ENCODE measurements at regions not wholly inside any gene's neighbourhood (a gene's known extent, or its start where the extent isn't known, plus 50 kb on each side); places are given as distances from the start of the nearest gene placed in this dataset.

GRCh38 chr4:181536196-181536746 lies 706.9 kb upstream of the TENM3 start:
- H3K9me2 ChIP-seq (replicated peaks; ENCODE audit: insufficient read depth, low read length) = no peaks in the 10 kb centered on the region
- no peak overlapping the region for H3K27ac ChIP-seq (ENCODE audit: low read length)
- no peaks in the 10 kb centered on the region for H3K36me3 ChIP-seq (ENCODE audit: insufficient read depth, low read length)
- H3K79me2 ChIP-seq (ENCODE audit: low read length) = no peaks in the 10 kb centered on the region
- no peaks in the 10 kb centered on the region for H3K27me3 ChIP-seq (ENCODE audit: low read length)
- H3K4me3 ChIP-seq (ENCODE audit: low read length) = no peak overlapping the region
- DNase-seq = no peak
- H3K9me3 ChIP-seq (ENCODE audit: low read length) = no peaks in the 10 kb centered on the region
- no peak overlapping the region for H2AFZ ChIP-seq (ENCODE audit: low read length)
- H3K4me2 ChIP-seq (ENCODE audit: low read depth, low read length, poor library complexity, severe bottlenecking) = no peak overlapping the region
- H3K4me1 ChIP-seq (ENCODE audit: low read length) = no peaks in the 10 kb centered on the region
- no peak overlapping the region for H3K9ac ChIP-seq (ENCODE audit: low read length)
- H4K20me1 ChIP-seq (ENCODE audit: insufficient read depth, low read depth, low read length) = no peaks in the 10 kb centered on the region

DNA sequence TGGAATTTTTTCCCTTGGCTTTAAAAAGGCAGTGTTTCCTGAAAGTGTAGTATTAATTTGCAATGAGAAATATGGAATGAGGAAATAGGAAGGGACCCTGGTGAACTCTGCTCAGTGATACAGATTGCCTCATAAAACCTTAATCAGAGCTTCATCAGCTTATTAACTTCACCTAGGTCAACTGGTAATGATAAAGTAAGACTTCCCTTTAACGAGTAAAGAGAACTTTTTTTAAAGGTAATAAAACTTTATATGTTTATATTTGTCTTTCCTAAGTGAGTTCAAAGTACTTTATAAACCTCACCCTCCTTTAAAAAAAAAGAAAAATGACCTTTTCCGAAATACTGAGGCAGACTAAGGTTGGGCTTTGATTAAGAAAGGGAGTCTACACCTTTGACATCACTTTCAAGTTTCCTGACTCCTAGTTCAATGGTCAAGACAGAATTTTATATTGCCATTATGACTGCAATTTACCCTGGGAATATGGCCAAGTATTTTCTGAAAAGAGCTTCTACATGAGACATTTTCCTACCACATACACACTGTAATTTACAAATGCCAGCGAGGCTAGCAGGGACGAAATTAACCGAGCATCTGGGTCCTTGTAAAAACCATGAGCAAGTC lies 706.3 kb upstream of the TENM3 start:
- no peaks in the 10 kb centered on the region for H3K79me2 ChIP-seq (ENCODE audit: low read length)
- H3K4me1 ChIP-seq (ENCODE audit: low read length) = no peaks in the 10 kb centered on the region
- H4K20me1 ChIP-seq (ENCODE audit: insufficient read depth, low read depth, low read length) = no peaks in the 10 kb centered on the region
- H3K36me3 ChIP-seq (ENCODE audit: insufficient read depth, low read length) = no peaks in the 10 kb centered on the region
- H3K9ac ChIP-seq (ENCODE audit: low read length) = no peak overlapping the region
- H3K27me3 ChIP-seq (ENCODE audit: low read length) = no peaks in the 10 kb centered on the region
- no peak overlapping the region for H3K4me2 ChIP-seq (ENCODE audit: low read depth, low read length, poor library complexity, severe bottlenecking)
- H3K9me3 ChIP-seq (ENCODE audit: low read length) = no peaks in the 10 kb centered on the region
- no peak overlapping the region for H3K27ac ChIP-seq (ENCODE audit: low read length)
- H3K9me2 ChIP-seq (replicated peaks; ENCODE audit: insufficient read depth, low read length) = no peaks in the 10 kb centered on the region
- H3K4me3 ChIP-seq (ENCODE audit: low read length) = no peak overlapping the region
- no peak for DNase-seq
- no peak overlapping the region for H2AFZ ChIP-seq (ENCODE audit: low read length)

DNA sequence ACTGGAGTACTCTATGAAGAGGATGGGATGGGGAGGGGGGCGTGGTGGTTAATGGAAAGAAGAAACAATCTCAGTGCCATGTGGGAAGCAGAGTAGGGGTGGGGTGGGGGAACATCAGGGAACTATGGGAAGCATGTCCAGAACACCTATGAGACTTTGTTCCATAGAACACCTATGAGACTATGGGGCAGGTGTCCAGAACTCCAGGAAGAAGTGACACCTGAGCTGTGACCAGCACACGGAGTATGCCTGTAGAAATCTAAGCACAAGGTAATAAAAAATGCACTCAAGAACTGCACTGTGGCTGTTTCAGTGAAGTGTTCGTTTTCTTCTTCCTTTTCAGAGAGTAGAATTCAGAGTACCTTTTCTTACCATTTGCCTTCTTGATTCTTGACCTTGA lies 704.8 kb upstream of the TENM3 start:
- Histone ChIP-seq H3K79me2 (ENCODE audit: low read length) (no peaks in the 10 kb centered on the region), H2AFZ (ENCODE audit: low read length) (no peak overlapping the region), H3K27me3 (ENCODE audit: low read length) (no peaks in the 10 kb centered on the region), H3K9me3 (ENCODE audit: low read length) (no peaks in the 10 kb centered on the region), H3K36me3 (ENCODE audit: insufficient read depth, low read length) (no peaks in the 10 kb centered on the region), H3K27ac (ENCODE audit: low read length) (no peak overlapping the region), H3K4me3 (ENCODE audit: low read length) (no peak overlapping the region), H3K4me2 (ENCODE audit: low read depth, low read length, poor library complexity, severe bottlenecking) (no peak overlapping the region), H3K4me1 (ENCODE audit: low read length) (no peaks in the 10 kb centered on the region), H3K9me2 (replicated peaks; ENCODE audit: insufficient read depth, low read length) (no peaks in the 10 kb centered on the region), H3K9ac (ENCODE audit: low read length) (no peak overlapping the region), H4K20me1 (ENCODE audit: insufficient read depth, low read depth, low read length) (no peaks in the 10 kb centered on the region)
- no peak for DNase-seq

- H3K79me2 ChIP-seq (ENCODE audit: low read length) = no peaks in the 10 kb centered on the region
- H3K36me3 ChIP-seq (ENCODE audit: insufficient read depth, low read length) = no peaks in the 10 kb centered on the region
- H3K27ac ChIP-seq (ENCODE audit: low read length) = no peak overlapping the region
- H3K9me3 ChIP-seq (ENCODE audit: low read length) = no peaks in the 10 kb centered on the region
- no peaks in the 10 kb centered on the region for H3K27me3 ChIP-seq (ENCODE audit: low read length)
- no peak for DNase-seq
- no peaks in the 10 kb centered on the region for H3K4me1 ChIP-seq (ENCODE audit: low read length)
- H3K4me3 ChIP-seq (ENCODE audit: low read length) = no peak overlapping the region
- H3K9me2 ChIP-seq (replicated peaks; ENCODE audit: insufficient read depth, low read length) = no peaks in the 10 kb centered on the region
- H4K20me1 ChIP-seq (ENCODE audit: insufficient read depth, low read depth, low read length) = no peaks in the 10 kb centered on the region
- no peak overlapping the region for H2AFZ ChIP-seq (ENCODE audit: low read length)
- H3K9ac ChIP-seq (ENCODE audit: low read length) = no peak overlapping the region
- no peak overlapping the region for H3K4me2 ChIP-seq (ENCODE audit: low read depth, low read length, poor library complexity, severe bottlenecking)
Observed at GRCh38 chr4:181541396-181541795, 701.8 kb upstream of the TENM3 start.

- Histone ChIP-seq H3K4me2 (ENCODE audit: low read depth, low read length, poor library complexity, severe bottlenecking) (no peak overlapping the region), H3K9me3 (ENCODE audit: low read length) (no peaks in the 10 kb centered on the region), H3K4me3 (ENCODE audit: low read length) (no peak overlapping the region), H3K36me3 (ENCODE audit: insufficient read depth, low read length) (no peaks in the 10 kb centered on the region), H4K20me1 (ENCODE audit: insufficient read depth, low read depth, low read length) (no peaks in the 10 kb centered on the region), H3K79me2 (ENCODE audit: low read length) (no peaks in the 10 kb centered on the region), H3K27me3 (ENCODE audit: low read length) (no peaks in the 10 kb centered on the region), H3K9me2 (replicated peaks; ENCODE audit: insufficient read depth, low read length) (no peaks in the 10 kb centered on the region), H3K4me1 (ENCODE audit: low read length) (no peaks in the 10 kb centered on the region), H2AFZ (ENCODE audit: low read length) (no peak overlapping the region), H3K9ac (ENCODE audit: low read length) (no peak overlapping the region), H3K27ac (ENCODE audit: low read length) (no peak overlapping the region)
- DNase-seq = no peak
Observed at GRCh38 chr4:181548873-181549575, 694.2 kb upstream of the TENM3 start.

DNA sequence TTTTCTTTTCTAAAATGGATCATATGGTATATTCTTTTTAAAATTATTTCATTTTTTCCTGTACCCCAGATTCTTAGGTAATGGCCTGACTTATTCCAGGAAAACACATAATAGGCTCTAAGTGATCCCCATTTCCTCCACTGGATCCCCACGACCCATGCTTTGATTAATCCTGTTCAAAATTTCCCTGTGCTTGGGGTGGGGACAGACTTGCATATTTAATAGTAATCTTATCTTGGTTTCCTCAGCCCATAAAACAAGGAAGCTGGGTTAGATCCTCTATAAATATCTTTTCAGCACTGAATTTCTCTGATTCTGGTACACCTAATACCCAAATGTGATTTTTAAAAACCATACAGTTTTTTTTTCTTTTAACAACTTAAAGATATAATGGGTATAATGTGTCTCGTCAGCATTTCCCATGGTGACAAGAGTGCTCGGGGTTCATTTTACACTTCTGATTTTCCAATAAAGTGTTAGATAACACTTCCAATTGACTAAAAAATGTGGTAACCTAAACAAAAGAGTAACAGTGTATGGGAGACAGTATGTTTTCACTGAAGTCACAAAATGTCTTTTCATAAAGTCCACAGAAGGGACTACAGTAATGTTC lies 693.5 kb upstream of the TENM3 start:
- no peaks in the 10 kb centered on the region for H3K79me2 ChIP-seq (ENCODE audit: low read length)
- H3K9ac ChIP-seq (ENCODE audit: low read length) = no peak overlapping the region
- H3K4me3 ChIP-seq (ENCODE audit: low read length) = no peak overlapping the region
- H2AFZ ChIP-seq (ENCODE audit: low read length) = no peak overlapping the region
- no peaks in the 10 kb centered on the region for H3K36me3 ChIP-seq (ENCODE audit: insufficient read depth, low read length)
- H3K4me2 ChIP-seq (ENCODE audit: low read depth, low read length, poor library complexity, severe bottlenecking) = no peak overlapping the region
- no peak overlapping the region for H3K27ac ChIP-seq (ENCODE audit: low read length)
- H3K9me2 ChIP-seq (replicated peaks; ENCODE audit: insufficient read depth, low read length) = no peaks in the 10 kb centered on the region
- DNase-seq = no peak
- no peaks in the 10 kb centered on the region for H4K20me1 ChIP-seq (ENCODE audit: insufficient read depth, low read depth, low read length)
- H3K4me1 ChIP-seq (ENCODE audit: low read length) = no peaks in the 10 kb centered on the region
- H3K9me3 ChIP-seq (ENCODE audit: low read length) = no peaks in the 10 kb centered on the region
- H3K27me3 ChIP-seq (ENCODE audit: low read length) = no peaks in the 10 kb centered on the region

- Histone ChIP-seq H4K20me1 (ENCODE audit: insufficient read depth, low read depth, low read length) (no peaks in the 10 kb centered on the region), H3K4me3 (ENCODE audit: low read length) (no peak overlapping the region), H3K9me3 (ENCODE audit: low read length) (no peaks in the 10 kb centered on the region), H3K4me2 (ENCODE audit: low read depth, low read length, poor library complexity, severe bottlenecking) (no peak overlapping the region), H3K27me3 (ENCODE audit: low read length) (no peaks in the 10 kb centered on the region), H2AFZ (ENCODE audit: low read length) (no peak overlapping the region), H3K36me3 (ENCODE audit: insufficient read depth, low read length) (no peaks in the 10 kb centered on the region), H3K9me2 (replicated peaks; ENCODE audit: insufficient read depth, low read length) (no peaks in the 10 kb centered on the region), H3K27ac (ENCODE audit: low read length) (no peak overlapping the region), H3K79me2 (ENCODE audit: low read length) (no peaks in the 10 kb centered on the region), H3K4me1 (ENCODE audit: low read length) (no peaks in the 10 kb centered on the region), H3K9ac (ENCODE audit: low read length) (no peak overlapping the region)
- DNase-seq = no peak
Observed at GRCh38 chr4:181550381-181550780, 692.8 kb upstream of the TENM3 start.

DNA sequence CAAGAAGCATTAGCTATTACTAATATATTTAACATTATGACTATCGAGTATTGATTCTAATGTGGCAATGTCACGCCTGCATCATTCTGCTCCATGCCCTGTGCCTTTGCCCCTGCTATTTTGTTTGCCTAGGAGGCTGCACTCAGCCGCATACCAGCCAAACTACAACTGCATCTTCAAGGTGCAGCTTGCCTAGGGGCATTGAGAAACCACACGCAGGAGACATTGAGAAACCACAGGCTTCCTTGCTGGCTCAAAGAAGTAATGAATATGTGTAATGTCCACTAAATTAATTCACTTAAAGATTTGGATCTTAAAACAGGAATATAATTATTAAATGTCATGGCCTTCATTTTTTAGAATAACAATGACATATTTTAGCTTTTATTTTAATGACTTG lies 683.6 kb upstream of the TENM3 start:
- Histone ChIP-seq H3K79me2 (ENCODE audit: low read length) (no peaks in the 10 kb centered on the region), H3K36me3 (ENCODE audit: insufficient read depth, low read length) (no peaks in the 10 kb centered on the region), H3K9ac (ENCODE audit: low read length) (no peak overlapping the region), H3K27me3 (ENCODE audit: low read length) (no peaks in the 10 kb centered on the region), H3K9me2 (replicated peaks; ENCODE audit: insufficient read depth, low read length) (no peaks in the 10 kb centered on the region; the same call in 1 of the 2 replicates), H3K4me2 (ENCODE audit: low read depth, low read length, poor library complexity, severe bottlenecking) (no peak overlapping the region), H3K4me3 (ENCODE audit: low read length) (no peak overlapping the region), H3K27ac (ENCODE audit: low read length) (no peak overlapping the region), H2AFZ (ENCODE audit: low read length) (no peak overlapping the region), H4K20me1 (ENCODE audit: insufficient read depth, low read depth, low read length) (no peaks in the 10 kb centered on the region), H3K4me1 (ENCODE audit: low read length) (no peaks in the 10 kb centered on the region), H3K9me3 (ENCODE audit: low read length) (no peaks in the 10 kb centered on the region)
- no peak for DNase-seq
